ENCODE measurements at regions not wholly inside any gene's neighbourhood (a gene's known extent, or its start where the extent isn't known, plus 50 kb on each side); places are given as distances from the start of the nearest gene placed in this dataset.

DNA sequence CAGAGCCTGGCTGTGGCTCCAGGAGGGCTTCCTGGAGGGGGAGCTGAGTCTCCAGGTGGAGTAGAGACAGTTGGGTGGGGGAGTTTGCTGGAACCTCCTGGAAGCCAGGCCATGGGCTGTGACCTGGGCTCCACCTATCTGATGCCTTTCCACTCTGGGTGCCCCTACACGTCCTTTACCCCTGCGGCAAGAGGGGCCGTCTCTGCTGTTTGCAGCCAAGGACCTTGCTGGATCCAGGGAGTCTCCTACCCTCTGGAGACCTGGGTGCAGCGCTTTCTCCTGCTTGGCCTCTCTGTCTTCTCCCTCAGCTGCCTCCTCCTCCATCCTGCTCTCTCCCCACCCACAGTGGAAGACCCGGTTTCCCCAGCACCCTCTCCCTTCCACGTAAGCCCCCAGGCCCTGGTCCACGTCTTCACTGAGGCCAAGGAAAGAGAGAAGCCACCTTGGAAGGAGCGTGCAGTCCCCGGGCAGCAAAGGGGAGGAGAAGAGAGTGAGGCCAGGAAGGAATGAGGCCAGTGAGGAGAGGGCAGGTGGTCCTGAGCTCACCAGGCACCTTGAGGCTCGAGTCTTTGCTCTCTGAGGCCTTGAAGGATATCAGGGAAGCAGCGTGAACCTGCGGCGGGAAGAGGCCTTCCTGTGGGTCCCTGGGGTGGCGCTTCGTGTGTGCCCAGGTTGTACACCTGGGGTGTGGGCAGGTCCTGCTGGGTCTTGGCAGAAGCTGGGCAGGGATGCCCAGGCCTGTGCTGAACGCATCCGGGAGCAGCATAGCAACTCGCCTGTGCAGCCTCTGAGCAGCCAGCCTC lies 294.3 kb upstream of the RTL1 start:
- no peak for DNase-seq

DNA sequence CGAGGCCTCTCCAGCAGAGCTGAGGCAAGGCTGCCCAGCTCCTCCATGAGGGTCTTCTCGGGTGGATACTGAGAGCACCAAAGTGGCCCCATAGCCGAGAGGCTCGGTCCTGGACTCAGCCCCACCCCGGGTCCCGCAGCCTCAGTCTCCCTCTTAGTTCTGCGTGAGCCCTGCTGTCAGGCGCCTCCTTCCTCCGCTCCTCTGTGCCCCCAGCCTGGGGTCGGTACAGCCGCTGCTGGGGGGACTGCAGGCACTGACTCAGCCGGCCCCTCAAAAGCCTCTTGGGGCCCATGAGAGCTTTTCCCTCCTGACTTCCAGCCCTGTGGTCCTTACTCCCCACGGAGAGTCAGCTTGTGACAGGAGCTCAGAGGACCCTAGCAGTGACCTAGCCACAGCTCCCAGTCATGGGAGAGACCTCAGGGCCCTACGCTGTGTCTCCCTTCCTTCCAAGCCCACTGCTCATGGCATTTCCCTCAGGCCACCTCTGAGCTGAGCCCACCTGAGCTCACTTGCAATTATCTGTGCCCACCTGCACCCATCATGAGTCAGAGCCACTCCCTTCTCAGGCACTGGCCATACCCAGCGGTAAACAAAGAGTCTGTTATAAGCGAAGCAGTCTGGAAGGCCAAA lies 295.0 kb upstream of the RTL1 start:
- DNase-seq = no peak

DNA sequence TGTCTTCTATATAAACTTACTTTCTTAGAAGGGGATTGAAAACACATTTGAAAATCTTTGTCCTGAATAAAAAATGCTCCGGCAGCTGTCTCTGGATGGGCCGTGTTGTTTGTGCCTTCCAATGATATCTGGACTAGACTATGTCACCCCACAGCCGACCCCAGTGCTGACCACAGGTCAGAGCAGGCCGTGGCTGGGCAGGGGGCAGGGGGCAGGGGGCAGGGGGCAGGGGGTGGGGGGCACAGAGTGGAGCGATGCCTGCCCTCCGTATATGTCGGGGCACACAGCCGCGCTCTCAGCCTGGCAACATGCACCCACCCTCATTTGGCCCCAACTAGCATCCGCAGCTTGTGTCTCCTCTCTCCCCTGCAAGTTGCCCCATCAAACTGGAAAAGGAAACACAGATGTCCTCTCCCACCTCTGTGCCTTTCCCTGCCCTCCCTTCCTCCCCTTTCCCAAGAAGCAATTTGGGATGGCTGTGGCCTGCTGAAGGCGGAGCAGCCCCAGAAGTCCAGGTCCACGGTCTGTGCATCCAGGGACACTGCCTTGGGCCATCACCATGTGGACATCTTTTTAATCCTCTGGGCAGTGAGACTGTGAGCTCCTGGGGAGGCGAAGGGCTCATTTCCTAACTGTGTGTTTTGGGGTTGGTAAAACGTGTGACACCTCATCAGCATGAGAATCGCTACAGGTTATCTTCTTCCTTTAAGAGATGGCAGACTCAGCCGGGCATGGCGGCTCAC lies 295.7 kb upstream of the RTL1 start:
- no peak for DNase-seq

DNA sequence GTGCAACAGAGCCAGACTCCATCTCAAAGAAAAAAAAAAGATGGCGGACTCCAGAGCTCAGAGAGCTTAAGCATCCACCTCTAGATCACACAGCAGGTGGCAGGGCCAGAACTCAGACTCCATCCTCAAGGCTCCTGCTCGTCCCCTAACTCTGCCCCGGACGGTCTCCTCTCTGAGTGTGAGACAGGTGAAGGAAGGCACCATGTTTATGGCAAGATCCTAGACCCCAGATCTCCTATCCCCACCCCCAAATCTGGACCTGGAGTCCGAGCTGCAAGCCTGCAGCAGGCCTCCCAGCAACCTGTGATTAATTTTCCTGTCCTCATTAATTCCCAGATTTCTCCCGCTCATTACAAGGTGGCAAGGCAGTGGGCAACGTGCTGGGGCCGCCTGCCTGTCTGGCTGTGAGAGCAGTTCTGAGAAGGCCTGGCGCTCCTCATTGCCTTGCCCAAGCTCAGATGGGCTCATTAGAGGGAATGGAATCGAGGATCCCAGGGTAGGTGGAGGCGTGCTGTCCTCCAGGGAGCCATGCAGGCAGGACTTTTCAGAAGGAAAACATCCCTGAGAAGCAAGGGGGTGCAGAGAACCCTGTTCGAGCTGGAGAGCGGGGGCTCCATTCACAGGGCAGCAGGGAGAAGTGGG lies 296.6 kb upstream of the RTL1 start:
- DNase-seq = no peak

DNA sequence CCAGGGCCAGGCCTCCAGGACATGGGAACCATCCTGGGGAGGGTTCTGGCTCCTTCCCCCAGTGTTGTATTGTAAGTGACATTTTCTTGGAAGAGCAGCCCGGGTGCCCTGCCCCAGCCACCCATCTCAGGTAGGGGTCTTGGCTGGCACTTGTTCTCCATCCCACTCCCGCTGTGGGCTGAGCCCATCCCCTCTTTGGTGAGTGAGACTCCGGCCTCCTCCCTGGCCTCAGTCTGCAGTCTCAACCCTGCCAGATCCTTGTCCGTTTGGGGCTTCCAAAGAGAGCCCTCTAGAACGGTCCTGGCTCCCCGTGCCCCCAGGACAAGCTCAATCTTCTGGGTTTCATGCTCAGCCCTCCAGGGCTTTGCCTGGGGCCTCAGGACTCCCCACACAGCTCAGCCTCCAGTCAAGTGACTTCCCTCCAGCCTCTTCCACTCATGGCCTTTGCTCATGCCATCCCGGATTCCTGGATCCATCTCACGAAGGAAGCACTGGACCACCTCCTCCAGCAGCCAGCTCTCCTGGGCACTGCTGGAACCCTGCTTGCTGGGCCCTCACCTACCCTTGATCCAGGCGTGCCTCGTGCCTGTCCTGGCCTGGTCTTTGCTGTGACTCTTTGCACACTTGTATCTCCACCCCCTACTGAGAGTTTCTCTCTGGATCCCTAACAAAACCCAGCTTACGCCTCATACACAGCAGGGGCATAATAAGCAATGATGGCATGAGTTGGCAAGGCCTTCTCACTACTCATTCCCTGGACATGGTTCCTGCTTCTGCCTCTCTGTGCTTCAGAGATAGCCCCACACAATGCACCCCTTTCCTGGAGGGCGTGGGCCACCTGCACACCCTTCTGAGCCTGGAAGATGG lies 297.4 kb upstream of the RTL1 start:
- no peak for DNase-seq

DNA sequence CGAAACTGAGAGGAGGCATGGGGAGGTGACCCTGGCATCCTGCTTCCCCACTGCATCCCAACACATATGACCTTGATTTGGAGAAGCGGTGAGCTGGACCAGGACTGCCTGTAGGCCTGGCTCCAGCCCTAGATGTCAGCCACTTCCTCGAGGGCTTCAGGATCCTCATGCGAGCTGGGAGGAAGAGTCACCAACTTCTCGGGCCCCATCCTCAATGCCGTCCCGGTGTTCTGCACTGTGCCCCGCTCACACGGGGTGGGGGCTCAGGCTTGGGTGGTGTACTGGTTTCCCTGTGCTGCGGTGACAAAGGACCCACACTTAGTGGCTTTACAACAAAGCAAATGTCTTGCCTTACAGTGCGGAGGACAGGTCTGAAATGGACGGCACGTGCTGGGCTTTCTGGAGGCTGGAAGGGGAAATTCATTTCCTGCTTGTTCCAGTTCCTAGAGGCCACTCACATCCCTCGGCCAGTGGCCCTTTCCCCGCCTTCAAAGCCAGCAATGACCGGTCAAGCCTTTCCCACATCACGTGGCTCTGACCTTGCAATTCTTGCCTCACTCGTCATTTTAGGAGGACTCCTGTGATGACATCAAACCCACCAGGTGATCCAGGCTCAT lies 298.1 kb upstream of the RTL1 start:
- DNase-seq = no peak

DNA sequence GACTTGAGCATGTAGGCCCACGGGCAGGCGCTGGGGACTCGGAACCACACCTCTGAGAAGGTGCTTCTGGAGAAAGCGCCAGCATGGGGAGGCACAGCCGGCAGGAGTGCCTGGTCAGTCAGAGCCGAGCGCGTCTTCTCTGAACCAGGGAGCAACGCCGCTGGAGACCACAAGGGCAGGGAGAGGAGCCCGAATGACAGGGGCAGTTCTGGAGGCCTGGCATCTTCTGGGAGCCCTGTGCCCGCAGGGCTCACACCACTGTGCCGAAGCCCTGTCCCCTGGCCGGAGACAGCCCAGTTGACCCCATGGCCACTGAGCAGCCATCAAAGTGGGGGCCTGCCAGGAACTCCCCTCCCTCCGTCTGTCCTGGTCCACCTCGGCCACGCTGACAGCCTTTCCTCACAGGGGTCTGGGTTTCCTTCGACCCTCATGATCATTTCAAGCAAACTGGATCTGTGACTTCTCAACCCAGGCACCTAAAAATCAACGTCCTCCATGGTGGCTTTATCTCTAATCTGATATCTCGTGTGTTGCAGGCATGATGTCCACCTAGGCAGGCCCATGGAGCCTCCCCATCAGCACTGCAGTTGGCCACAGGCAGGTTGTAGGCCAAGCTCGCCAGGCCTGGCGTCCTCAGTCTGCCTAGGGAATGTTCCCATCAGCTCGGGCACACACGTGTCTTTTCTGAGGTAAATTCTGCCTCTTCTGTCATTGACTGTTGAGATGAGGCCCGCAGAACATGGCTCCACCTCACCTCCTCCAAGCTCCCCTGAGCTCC lies 299.3 kb upstream of the RTL1 start:
- DNase-seq = no peak

DNA sequence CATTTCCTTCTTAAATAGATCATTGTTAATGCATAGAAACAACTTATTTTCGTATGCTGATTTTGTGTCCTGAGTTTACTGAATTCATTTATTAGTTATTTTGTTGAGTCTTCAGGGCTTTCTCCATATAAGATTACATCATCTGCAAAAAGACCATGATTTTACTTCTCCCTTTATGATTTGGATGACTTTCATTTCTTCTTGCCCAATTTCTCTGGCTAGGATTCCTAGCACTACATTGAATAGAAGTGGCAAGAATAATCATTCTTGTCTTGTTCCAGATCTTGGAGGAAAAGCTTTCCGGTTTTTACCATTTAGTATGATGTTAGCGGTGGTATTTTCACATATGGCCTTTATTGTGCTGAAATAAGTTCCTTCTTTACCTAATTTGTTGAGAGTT lies 303.0 kb upstream of the RTL1 start:
- no peak for DNase-seq

DNA sequence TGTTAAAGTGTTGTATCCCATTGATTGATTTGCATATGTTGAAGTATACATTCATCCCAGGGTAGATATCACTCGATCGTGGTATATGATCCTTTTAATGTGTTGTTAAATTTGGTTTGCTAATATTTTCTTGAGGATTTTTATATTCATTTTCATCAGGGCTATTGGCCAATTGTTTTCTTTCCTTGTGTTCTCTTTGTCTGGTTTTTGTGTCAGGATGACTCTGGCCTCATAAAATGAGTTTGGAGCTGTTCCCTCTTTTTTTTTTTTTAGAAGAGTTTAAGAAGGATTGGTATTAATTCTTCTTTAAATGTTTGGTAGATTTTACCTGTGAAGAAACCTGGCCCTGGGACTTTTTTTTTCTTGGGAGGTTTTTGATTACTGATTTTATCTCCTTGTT lies 303.5 kb upstream of the RTL1 start:
- no peak for DNase-seq

DNA sequence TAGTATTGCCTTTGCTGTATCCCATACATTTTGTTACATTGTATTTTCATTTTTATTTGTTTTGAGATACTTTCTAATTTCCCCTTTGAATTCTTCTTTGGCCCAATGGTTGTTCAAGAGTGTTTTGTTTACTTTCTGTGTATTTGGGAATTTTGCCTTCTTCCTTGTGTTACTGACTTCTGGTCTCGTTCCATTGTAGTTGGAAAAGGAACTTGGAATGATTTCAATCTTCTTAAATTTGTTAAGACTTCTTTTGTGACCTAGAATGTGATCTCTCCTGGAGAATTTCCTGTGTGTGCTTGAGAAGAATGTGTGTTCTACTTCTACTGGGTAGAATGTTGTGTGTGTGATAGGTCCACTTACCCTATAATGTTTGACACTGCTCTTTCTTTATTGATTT lies 304.4 kb upstream of the RTL1 start:
- no peak for DNase-seq

DNA sequence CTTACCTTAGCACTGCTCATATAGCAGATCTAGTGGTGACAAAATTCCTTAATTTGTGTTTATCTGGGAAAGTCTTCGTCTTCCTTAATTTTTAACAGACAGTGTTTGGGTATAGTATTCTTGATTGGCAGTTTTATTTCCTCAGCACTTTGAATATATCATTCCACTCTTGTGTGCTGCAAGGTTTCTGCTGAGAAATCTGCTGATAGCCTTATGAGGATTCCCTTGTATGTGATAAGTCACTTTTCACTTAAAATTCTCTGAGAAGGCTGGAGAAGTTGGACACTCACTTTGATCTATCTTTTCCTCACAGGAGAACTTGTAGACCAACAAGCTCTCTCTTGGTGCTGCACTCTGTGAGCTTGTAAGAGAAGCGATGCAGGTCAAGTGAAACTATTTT lies 306.1 kb upstream of the RTL1 start:
- no peak for DNase-seq

DNA sequence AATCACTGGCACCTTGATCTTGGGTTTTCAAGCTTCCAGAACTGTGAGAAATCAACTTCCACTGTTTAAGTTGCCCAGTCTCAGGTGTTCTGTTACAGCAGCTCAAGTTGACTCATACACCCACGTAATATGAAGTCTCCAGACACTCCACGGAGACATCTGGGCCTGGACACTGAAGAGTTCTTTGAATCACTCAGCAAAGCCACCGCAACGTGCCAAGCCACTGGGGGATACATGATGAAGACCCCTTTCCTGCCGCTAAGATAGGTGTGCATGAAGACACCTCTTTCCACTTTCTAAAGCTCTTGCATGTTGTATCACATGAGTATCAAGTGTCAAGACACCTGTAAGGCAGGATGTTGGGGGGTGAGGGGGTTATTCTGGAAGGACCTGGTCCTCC lies 311.7 kb upstream of the RTL1 start:
- no peak for DNase-seq

DNA sequence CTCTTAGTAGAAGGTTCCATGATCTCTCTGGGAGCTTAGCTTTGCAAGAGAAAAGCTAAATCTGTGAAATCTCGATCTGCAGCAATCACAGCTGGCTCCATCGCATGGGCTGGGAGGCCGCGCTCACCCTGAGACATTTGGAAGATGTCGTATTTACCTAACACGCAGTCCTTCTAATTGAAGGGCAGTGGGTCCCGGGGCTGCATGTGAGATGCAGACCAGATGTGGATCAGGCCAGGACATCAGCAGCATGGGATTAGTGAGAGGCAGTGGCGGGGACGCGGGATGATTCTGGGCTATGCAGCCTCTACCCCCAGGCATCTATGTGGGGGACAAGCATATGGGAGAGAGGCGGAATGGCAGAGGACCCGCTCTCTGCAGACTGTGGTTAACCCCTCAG lies 312.4 kb upstream of the RTL1 start:
- DNase-seq = no peak

DNA sequence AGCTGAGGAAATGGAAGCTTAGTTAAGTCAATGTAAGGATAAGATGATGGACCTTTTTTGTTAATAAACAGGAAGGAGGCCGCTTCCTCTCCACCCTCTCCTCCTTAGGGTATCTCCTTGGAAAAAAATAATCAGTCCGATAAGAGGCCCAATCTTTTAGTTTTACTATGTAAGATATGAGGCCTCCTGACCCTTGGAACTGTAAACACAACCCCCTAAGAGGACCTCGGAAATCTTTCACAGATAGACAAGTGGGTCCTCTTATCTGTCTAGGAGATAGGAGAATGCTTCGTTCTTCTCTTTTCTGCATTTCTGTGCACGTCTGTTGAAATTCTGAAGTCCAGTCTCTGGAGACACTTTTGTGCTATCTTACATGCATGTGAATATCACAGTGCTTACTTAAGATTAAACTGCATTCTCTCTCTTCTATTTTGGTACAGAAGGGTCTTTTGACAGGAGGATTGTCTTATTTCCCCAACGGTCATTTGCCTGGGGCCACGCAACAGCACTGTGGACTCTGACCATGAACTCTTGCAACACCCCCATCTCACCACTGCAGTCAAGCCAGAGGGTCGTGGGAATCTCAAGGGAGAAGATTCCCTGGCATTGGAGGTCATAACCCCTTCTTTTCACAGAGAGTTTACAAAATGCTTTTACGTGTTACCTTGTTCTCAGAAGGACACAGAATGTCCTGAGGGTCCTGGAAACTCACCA lies 313.0 kb upstream of the RTL1 start:
- DNase-seq = no peak

DNA sequence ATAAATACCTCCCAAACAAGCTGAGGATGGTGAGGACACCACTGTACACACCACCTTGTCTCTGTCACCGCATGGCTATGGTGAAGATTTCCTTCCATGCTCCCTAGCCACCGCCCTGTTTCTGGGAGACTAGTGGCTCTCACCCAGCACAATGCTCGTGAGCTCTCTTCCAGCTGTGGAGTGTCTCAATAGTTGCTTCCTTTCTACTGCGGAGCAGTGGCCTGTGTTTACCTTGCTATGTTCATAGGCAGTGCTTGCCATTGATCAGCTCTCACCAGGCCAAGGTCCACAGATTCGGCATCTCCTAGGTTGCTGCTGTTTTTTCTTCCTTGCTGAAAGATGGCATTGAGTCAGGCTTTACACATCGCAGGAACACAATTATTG lies 313.6 kb upstream of the RTL1 start:
- no peak for DNase-seq

DNA sequence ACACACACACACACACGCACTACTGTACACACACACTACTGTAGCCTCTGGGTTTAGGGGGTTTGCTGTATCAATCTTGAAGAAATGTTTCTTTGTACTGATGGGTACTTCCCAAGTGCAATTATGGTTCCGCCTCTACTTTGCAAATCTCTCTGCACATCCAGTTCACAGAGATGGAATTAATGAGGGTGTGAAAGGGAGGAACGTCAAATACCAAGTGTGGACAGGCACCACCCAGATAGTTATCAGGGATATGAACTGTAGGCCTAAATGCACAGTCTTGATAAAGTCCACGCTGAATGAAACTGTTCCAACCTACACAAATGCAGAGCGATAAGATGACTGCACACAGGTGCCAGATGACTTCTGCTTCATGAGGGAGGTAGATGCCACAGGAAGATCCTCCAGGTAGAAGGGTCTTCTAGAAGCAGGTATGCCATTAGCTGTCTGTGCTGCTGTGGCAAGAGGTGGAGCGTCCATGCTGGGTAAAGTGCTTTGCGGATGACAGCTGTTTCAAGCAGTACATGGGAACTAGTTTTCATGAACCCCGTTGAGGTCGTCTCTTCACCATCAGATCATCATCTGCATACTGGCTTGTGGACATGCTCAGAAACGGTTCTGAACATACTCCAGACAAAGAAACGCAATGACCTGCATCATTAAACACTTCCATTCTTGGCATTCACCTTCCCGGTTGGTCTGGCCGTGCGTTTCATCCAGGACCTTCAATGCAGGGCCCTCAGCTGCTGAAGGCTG lies 314.3 kb upstream of the RTL1 start:
- DNase-seq = no peak

DNA sequence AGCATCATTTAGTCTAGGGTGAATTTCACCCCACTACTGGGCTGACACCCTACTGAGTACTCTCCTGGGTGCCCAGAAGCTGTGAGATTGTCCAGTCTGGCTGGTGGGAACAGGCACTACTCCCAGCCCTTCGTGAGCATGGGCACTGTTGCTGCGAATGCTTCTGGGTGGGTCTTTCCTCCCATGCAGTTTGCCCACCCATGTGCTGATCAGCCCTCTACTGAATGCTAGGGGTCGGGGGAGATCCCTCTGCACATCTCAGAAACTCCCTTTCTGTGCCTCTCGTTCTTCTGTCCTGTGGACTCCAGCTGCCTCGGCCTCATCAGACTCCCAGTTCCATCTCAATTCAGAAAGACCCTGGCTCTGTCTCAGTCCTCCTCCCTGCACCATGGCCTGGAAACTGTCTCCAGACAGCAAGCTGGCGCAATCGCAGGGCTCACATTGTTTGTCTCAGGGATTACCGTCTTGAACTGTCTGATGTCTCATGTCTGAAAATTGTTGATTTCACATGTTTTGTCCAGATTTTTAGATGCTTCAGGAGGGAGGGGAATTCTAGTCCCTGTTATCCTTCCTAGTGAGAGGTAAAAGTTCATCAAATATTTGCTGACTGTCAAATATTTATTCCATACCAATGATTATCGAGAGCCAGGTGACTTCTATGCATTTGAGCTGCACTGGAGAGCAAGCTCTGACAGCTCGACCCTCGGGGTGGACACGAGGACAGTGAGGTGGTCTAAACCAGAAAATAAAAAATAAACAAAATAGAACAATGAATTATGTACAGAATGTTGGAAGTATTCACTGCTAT lies 316.6 kb upstream of the RTL1 start:
- DNase-seq = no peak

DNA sequence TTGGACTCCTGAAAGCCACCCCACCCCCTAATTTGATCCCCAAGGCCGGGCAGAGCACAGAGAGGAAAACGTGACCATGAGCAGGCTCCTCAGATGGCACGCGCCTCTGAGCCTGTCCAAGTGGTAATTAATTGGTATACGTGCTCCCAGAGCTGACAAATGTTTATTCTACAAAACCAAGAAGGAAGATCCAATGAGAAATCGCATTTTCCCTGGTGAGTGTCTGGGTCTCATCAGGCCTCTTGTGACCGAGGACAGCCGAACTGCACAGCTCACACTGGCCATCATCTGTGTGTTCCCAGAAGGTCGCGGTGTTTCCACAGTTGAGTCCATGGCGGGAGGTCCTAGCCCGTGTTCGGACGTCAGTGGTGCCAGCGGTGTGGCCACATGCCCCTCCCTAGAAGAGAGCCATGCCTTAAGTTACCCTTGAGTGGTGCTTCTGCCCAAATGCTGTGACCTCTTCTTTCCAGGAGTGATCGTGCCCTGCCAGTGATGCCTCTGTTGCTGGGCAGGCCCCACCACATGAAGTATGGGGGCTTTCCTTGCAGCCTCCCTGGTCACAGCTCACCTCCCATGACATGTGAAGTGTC lies 317.5 kb upstream of the RTL1 start:
- DNase-seq = no peak
